CD8-positive, alpha-beta memory T cell (primary cell): ENCODE measurements at regions not wholly inside any gene's neighbourhood (a gene's known extent, or its start where the extent isn't known, plus 50 kb on each side); places are given as distances from the start of the nearest gene placed in this dataset.

Experiments used
- CTCF ChIA-PET: fragments of 350-600 bp; sonication (Branson Sonifier 250); formaldehyde crosslinking; loops from one replicate; lab custom pipeline; 2021; ENCODE audit warnings: antibody characterized with exemption; lab: Charles Lee
- POLR2A ChIA-PET: fragments of 350-600 bp; sonication (Branson Sonifier 250); formaldehyde crosslinking; loops from one replicate; lab custom pipeline; 2021; ENCODE audit warnings: antibody characterized with exemption; lab: Charles Lee
- DNase-seq, 5 donors: peaks; one replicate each; pipeline versions ENCODE4 v3.0.0 to v3.0.0-alpha.2; 2020 to 2022; ENCODE audit warnings: mixed read lengths in 1 of 5
- H3K27ac ChIP-seq: one replicate; pipeline ENCODE4 v1.7.0; 2013; ENCODE audit warnings: low read depth, mild to moderate bottlenecking, low read length, moderate library complexity
- H3K27me3 ChIP-seq: 2 replicates; pipeline ENCODE4 v1.7.0; 2013; ENCODE audit warnings: low read length, mild to moderate bottlenecking; ENCODE audit not compliant: insufficient read depth, poor library complexity, severe bottlenecking
- H3K36me3 ChIP-seq: 2 replicates; pipeline ENCODE4 v1.7.0; 2013; ENCODE audit warnings: mild to moderate bottlenecking, low read length, moderate library complexity; ENCODE audit not compliant: insufficient read depth
- H3K4me1 ChIP-seq: 2 replicates; pipeline ENCODE4 v1.7.0; 2013; ENCODE audit warnings: mild to moderate bottlenecking, low read length, moderate library complexity; ENCODE audit not compliant: insufficient read depth
- H3K4me3 ChIP-seq: 2 replicates; pipeline ENCODE4 v1.7.0; 2013; ENCODE audit warnings: mild to moderate bottlenecking, low read length
- H3K9me3 ChIP-seq: 2 replicates; pipeline ENCODE4 v1.7.0; 2013; ENCODE audit warnings: mild to moderate bottlenecking, low read length
- H3K27ac Mint-ChIP-seq, 8 donors: one replicate each; pipeline ENCODE4 v1.8.0; 2020 to 2021; ENCODE audit warnings: mixed read lengths in 8 of 8, mild to moderate bottlenecking in 6 of 8, inconsistent platforms in 3 of 8, moderate library complexity in 3 of 8
- H3K27me3 Mint-ChIP-seq, 2 donors: one replicate each; pipeline ENCODE4 v1.8.0; 2020 to 2021; ENCODE audit warnings: mixed read lengths in 2 of 2, mild to moderate bottlenecking in 1 of 2, moderate library complexity in 1 of 2
- H3K36me3 Mint-ChIP-seq, 3 donors: one replicate each; pipeline ENCODE4 v1.8.0; 2020 to 2021; ENCODE audit warnings: mixed read lengths in 3 of 3, inconsistent platforms in 1 of 3, mild to moderate bottlenecking in 1 of 3
- H3K4me1 Mint-ChIP-seq, 3 donors: one replicate each; pipeline ENCODE4 v1.8.0; 2020 to 2021; ENCODE audit warnings: mixed read lengths in 3 of 3, inconsistent platforms in 1 of 3, mild to moderate bottlenecking in 1 of 3
- H3K4me3 Mint-ChIP-seq, 7 donors: one replicate each; pipeline ENCODE4 v1.8.0; 2020 to 2021; ENCODE audit warnings: mixed read lengths in 7 of 7, mild to moderate bottlenecking in 6 of 7, moderate library complexity in 4 of 7, inconsistent platforms in 2 of 7
- H3K9me3 Mint-ChIP-seq, 5 donors: one replicate each; pipeline ENCODE4 v1.8.0; 2020 to 2022; ENCODE audit warnings: mixed read lengths in 5 of 5, mild to moderate bottlenecking in 3 of 5, moderate library complexity in 2 of 5, inconsistent platforms in 1 of 5

- ChIA-PET POLR2A (no interaction called here), CTCF (no interaction called here)
- H3K9me3 ChIP-seq = no peaks in the 10 kb centered on the region
- H3K4me1 ChIP-seq = no peaks in the 10 kb centered on the region
- no peaks in the 10 kb centered on the region for H3K36me3 ChIP-seq
- no peak overlapping the region for H3K4me3 Mint-ChIP-seq
- H3K27ac ChIP-seq = no peak overlapping the region
- H3K4me3 ChIP-seq = no peak overlapping the region
- no peak overlapping the region for H3K27ac Mint-ChIP-seq
- H3K36me3 Mint-ChIP-seq = no peaks in the 10 kb centered on the region
- H3K4me1 Mint-ChIP-seq = no peaks in the 10 kb centered on the region
- no peaks in the 10 kb centered on the region for H3K27me3 Mint-ChIP-seq
- no peaks in the 10 kb centered on the region for H3K9me3 Mint-ChIP-seq
- no peak for DNase-seq
- no peaks in the 10 kb centered on the region for H3K27me3 ChIP-seq
Observed at GRCh38 chr6:121603486-121603885, 168.0 kb downstream of the GJA1 start.

GRCh38 chr6:121607721-121608120, 172.3 kb downstream of the GJA1 start:
- DNase-seq = no peak
- no peaks in the 10 kb centered on the region for H3K9me3 ChIP-seq
- Mint-ChIP-seq H3K9me3 (no peaks in the 10 kb centered on the region), H3K4me3 (no peak overlapping the region), H3K27ac (no peak overlapping the region), H3K27me3 (no peaks in the 10 kb centered on the region), H3K36me3 (no peaks in the 10 kb centered on the region), H3K4me1 (no peaks in the 10 kb centered on the region)
- H3K27me3 ChIP-seq = no peaks in the 10 kb centered on the region
- no peaks in the 10 kb centered on the region for H3K36me3 ChIP-seq
- H3K4me1 ChIP-seq = no peaks in the 10 kb centered on the region
- no peak overlapping the region for H3K27ac ChIP-seq
- H3K4me3 ChIP-seq = no peak overlapping the region
- ChIA-PET CTCF (no interaction called here), POLR2A (no interaction called here)

- DNase-seq = no peak
Observed at GRCh38 chr6:121608270-121608669, 172.8 kb downstream of the GJA1 start.

GRCh38 chr6:121609281-121609680, 173.8 kb downstream of the GJA1 start:
- Histone ChIP-seq H3K27me3 (no peaks in the 10 kb centered on the region), H3K36me3 (no peaks in the 10 kb centered on the region), H3K4me1 (no peaks in the 10 kb centered on the region), H3K4me3 (no peak overlapping the region), H3K9me3 (no peaks in the 10 kb centered on the region), H3K27ac (no peak overlapping the region)
- H3K27ac Mint-ChIP-seq = no peak overlapping the region
- POLR2A ChIA-PET = no interaction called here
- H3K9me3 Mint-ChIP-seq = no peaks in the 10 kb centered on the region
- H3K27me3 Mint-ChIP-seq = no peaks in the 10 kb centered on the region
- H3K36me3 Mint-ChIP-seq = no peaks in the 10 kb centered on the region
- no peaks in the 10 kb centered on the region for H3K4me1 Mint-ChIP-seq
- DNase-seq = no peak
- no peak overlapping the region for H3K4me3 Mint-ChIP-seq
- CTCF ChIA-PET = no interaction called here

More at GRCh38 chr6:121608270-121608669, 172.8 kb downstream of the GJA1 start:
- no peak overlapping the region for H3K4me3 Mint-ChIP-seq
- POLR2A ChIA-PET = no interaction called here
- H3K4me3 ChIP-seq = no peak overlapping the region
- no peaks in the 10 kb centered on the region for H3K4me1 Mint-ChIP-seq
- no peak overlapping the region for H3K27ac ChIP-seq
- H3K9me3 Mint-ChIP-seq = no peaks in the 10 kb centered on the region
- no peaks in the 10 kb centered on the region for H3K4me1 ChIP-seq
- H3K36me3 ChIP-seq = no peaks in the 10 kb centered on the region
- CTCF ChIA-PET = no interaction called here
- H3K27ac Mint-ChIP-seq = no peak overlapping the region
- H3K9me3 ChIP-seq = no peaks in the 10 kb centered on the region
- no peaks in the 10 kb centered on the region for H3K36me3 Mint-ChIP-seq
- H3K27me3 ChIP-seq = no peaks in the 10 kb centered on the region
- no peaks in the 10 kb centered on the region for H3K27me3 Mint-ChIP-seq

GRCh38 chr6:121612927-121613326, 177.5 kb downstream of the GJA1 start:
- Histone ChIP-seq H3K9me3 (no peaks in the 10 kb centered on the region), H3K27me3 (no peaks in the 10 kb centered on the region), H3K4me3 (no peak overlapping the region), H3K36me3 (no peaks in the 10 kb centered on the region), H3K27ac (no peak overlapping the region), H3K4me1 (no peaks in the 10 kb centered on the region)
- CTCF ChIA-PET = no interaction called here
- H3K27ac Mint-ChIP-seq = no peak overlapping the region
- H3K36me3 Mint-ChIP-seq = no peaks in the 10 kb centered on the region
- H3K9me3 Mint-ChIP-seq = peaks cover 0 to 2% (median 0%) of the 10 kb centered on the region in 5 donors
- H3K4me1 Mint-ChIP-seq = no peaks in the 10 kb centered on the region
- H3K27me3 Mint-ChIP-seq = no peaks in the 10 kb centered on the region
- no peak for DNase-seq
- POLR2A ChIA-PET = no interaction called here
- H3K4me3 Mint-ChIP-seq = no peak overlapping the region

GRCh38 chr6:121614115-121614514, 178.7 kb downstream of the GJA1 start:
- no peak overlapping the region for H3K4me3 Mint-ChIP-seq
- DNase-seq = no peak

GRCh38 chr6:121615493-121615892, 180.0 kb downstream of the GJA1 start:
- H3K27ac Mint-ChIP-seq = no peak overlapping the region
- Histone ChIP-seq H3K9me3 (no peaks in the 10 kb centered on the region), H3K27me3 (no peaks in the 10 kb centered on the region), H3K36me3 (no peaks in the 10 kb centered on the region), H3K4me1 (no peaks in the 10 kb centered on the region), H3K27ac (no peak overlapping the region), H3K4me3 (no peak overlapping the region)
- H3K36me3 Mint-ChIP-seq = no peaks in the 10 kb centered on the region
- H3K9me3 Mint-ChIP-seq = peaks cover 0 to 2% (median 0%) of the 10 kb centered on the region in 5 donors
- POLR2A ChIA-PET = no interaction called here
- CTCF ChIA-PET = no interaction called here
- H3K4me3 Mint-ChIP-seq = no peak overlapping the region
- H3K27me3 Mint-ChIP-seq = no peaks in the 10 kb centered on the region
- no peak for DNase-seq
- H3K4me1 Mint-ChIP-seq = no peaks in the 10 kb centered on the region

More at GRCh38 chr6:121614115-121614514, 178.7 kb downstream of the GJA1 start:
- CTCF ChIA-PET = no interaction called here
- H3K9me3 ChIP-seq = no peaks in the 10 kb centered on the region
- no peaks in the 10 kb centered on the region for H3K27me3 ChIP-seq
- H3K4me1 ChIP-seq = no peaks in the 10 kb centered on the region
- Mint-ChIP-seq H3K4me1 (no peaks in the 10 kb centered on the region), H3K9me3 (peaks cover 0 to 2% (median 0%) of the 10 kb centered on the region in 5 donors), H3K36me3 (no peaks in the 10 kb centered on the region), H3K27ac (no peak overlapping the region), H3K27me3 (no peaks in the 10 kb centered on the region)
- no peaks in the 10 kb centered on the region for H3K36me3 ChIP-seq
- no peak overlapping the region for H3K27ac ChIP-seq
- no peak overlapping the region for H3K4me3 ChIP-seq
- POLR2A ChIA-PET = no interaction called here

- Histone ChIP-seq H3K9me3 (no peaks in the 10 kb centered on the region), H3K4me3 (no peak overlapping the region), H3K27me3 (no peaks in the 10 kb centered on the region), H3K27ac (no peak overlapping the region), H3K4me1 (no peaks in the 10 kb centered on the region), H3K36me3 (no peaks in the 10 kb centered on the region)
- Mint-ChIP-seq H3K36me3 (no peaks in the 10 kb centered on the region), H3K4me1 (no peaks in the 10 kb centered on the region), H3K27me3 (no peaks in the 10 kb centered on the region), H3K9me3 (peaks cover 0 to 2% (median 0%) of the 10 kb centered on the region in 5 donors), H3K27ac (no peak overlapping the region), H3K4me3 (no peak overlapping the region)
- DNase-seq = no peak
- ChIA-PET CTCF (no interaction called here), POLR2A (no interaction called here)
Observed at GRCh38 chr6:121616406-121616805, 181.0 kb downstream of the GJA1 start.

GRCh38 chr6:121617388-121617787, 181.9 kb downstream of the GJA1 start:
- Histone ChIP-seq H3K4me1 (no peaks in the 10 kb centered on the region), H3K27me3 (no peaks in the 10 kb centered on the region), H3K9me3 (no peaks in the 10 kb centered on the region), H3K4me3 (no peak overlapping the region), H3K36me3 (no peaks in the 10 kb centered on the region), H3K27ac (no peak overlapping the region)
- no peaks in the 10 kb centered on the region for H3K27me3 Mint-ChIP-seq
- H3K4me1 Mint-ChIP-seq = no peaks in the 10 kb centered on the region
- POLR2A ChIA-PET = no interaction called here
- no peak overlapping the region for H3K27ac Mint-ChIP-seq
- H3K4me3 Mint-ChIP-seq = no peak overlapping the region
- no peaks in the 10 kb centered on the region for H3K36me3 Mint-ChIP-seq
- DNase-seq = no peak
- H3K9me3 Mint-ChIP-seq = peaks cover 0 to 2% (median 0%) of the 10 kb centered on the region in 5 donors
- CTCF ChIA-PET = no interaction called here
